ENCODE measurements at regions not wholly inside any gene's neighbourhood (a gene's known extent, or its start where the extent isn't known, plus 50 kb on each side); places are given as distances from the start of the nearest gene placed in this dataset.
"Not testable (repeated sequence)": the region's sequence is repeated elsewhere in the genome, so short reads cannot be mapped to it uniquely, and the experiment has no call there.

DNA sequence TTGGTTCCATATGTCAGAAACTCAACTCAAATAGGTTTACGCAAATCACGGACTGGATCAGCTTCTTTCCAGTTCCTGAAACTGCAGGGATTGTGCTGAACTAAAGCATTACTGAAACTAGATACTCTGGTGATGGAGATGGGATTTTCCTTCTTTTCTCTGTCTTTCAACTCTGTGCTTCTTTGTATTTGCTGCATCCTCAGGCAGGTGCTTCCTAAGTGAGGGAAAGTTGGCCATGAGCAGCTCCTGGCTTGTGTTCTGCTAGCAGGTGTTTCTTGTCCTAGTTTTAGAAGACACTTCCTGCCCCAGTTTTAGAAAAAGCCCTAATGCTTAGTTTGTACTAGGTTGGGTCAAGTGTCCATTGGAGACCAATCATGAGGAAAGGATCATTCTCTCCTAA lies 86.7 kb upstream of the USP24 start:
- DNase-seq: no peak

- DNase-seq: no peak
These were observed 85.8 kb upstream of the USP24 start for GRCh38 chr1:55300975-55301374.

DNA sequence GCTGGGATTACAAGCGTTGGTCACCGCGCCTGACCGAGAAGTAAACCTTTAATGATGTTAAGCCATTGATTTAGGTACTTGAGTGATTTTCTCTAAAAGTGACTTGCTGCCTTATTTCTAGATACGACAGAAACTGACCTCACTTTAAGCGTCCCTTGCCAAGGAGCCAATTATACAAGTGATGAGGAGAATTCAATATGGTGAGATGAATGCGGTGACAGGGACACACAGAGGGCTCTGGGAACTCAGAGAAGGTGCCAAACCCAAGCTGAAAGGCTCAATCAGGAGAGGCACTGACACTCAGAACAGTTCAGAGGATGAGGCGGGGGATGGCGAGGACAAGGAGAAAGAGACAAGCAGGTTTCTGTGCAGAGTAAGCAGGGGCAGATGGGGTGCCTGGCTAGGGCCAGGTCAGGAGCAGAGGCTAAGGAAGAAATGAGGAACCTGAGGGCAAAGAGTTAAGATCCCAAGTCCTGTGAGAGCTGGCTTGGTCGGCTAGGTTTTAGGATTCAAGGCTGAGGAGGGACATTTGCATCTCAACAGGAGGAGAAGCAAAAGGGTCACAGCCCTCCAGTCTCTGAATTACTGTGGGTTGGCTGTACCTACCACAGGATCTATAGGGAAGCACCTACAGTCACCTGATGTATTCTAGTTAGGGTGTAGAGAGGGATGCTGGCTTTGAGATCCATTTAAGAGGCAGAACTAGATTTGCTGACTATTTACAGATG lies 83.2 kb upstream of the USP24 start:
- DNase-seq: no peak

- not testable (repeated sequence) for DNase-seq
These were observed 81.1 kb upstream of the USP24 start for GRCh38 chr1:55296247-55296646.

- no peak for DNase-seq
These were observed 74.5 kb upstream of the USP24 start for GRCh38 chr1:55289614-55290013.

GRCh38 chr1:55289042-55289441 lies 73.9 kb upstream of the USP24 start:
- DNase-seq: no peak

DNA sequence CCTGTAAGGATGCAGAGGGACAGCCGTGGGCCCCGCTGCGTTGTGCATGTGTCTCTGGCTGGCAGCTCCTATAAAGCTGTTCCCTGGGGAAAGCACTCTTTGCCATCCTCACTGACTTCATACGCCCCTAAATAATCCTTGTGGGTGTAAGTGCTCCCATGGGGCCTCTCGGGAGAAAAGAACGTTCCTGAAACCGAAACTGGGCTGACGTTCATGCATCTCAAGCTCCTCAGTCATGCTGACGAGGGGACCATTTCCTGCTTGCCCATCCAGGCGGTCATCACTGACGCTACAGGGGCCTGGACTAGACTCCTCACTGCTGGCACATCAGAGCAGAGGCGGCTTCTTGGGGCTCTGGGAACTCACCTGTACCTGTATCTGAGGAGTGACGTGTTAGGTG lies 73.1 kb upstream of the USP24 start:
- no peak for DNase-seq

DNA sequence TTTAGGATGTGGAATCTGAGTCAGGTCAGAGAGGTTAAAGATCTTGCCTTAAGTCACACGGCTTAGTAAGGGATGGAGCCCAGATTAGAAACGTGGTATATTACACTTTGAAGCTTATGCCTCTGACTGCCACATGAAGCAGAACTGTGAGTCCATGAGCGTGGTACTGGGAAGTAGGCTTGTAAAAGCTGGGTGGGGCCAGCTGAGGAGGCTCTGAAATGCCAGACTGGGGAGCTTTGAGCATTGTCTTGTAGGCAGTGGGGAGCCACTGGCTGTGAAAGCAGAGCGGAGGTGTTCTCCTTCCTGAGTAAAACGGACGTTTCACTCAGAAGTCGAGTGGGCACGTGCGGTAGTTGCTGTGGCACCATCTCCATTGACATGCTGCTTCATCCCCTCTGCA lies 72.6 kb upstream of the USP24 start:
- DNase-seq: no peak

DNA sequence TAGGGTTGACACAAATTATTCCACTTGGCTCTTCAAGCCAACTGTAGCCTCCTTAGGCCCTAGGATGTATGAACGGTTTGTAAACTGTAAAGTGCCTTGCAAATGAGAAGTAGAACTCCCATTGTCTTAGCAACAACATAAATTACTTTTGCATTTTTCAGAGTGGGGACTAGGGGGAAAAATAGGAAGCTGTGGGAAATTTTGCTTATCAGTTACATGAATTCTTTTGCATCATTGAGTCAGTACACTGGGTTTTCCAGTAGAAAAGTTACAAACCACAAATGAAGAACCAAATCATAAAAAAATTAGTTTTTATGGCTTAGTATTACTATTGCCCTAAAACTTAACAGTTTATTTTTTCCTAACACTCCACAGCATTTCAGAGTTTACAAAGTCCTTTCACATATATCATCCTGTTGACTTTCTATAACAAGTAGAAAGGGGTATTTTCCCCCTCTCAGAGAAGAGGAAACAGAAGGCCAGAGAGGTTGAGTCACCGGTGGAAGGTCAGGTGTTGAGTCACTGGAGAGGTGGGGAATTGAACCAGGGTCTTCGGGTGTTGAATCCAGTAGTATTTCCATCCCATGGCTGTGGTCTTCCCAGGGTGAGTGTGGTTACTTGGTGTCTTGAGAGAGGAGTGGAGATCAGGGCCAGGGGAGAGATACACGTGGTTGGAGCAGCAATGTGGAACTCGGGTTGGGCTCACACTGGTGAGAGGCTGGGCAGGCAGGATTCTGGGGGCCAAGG lies 71.9 kb upstream of the USP24 start:
- no peak for DNase-seq

GRCh38 chr1:55285834-55286233 lies 70.7 kb upstream of the USP24 start:
- DNase-seq: no peak

DNA sequence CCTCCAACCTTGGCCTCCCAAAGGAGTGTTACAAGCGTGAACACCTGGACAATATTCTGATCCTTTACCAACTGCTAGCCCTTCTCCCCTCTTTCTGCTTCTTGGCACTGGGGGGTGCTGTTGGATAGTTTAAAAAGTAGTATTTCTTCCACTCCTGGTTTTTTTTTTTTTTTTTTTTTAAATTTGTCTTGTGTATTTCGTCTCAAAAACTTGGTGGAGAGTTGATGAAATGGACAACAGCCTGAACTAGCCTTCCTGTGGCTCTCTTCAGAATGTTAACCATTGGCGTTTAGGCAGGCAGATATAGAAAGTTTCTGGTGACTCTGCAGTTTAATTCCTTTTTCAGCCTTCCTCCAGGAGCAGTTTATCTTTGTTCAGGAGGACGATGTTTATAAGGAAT lies 69.7 kb upstream of the USP24 start:
- no peak for DNase-seq

GRCh38 chr1:55282058-55282457 lies 66.9 kb upstream of the USP24 start:
- DNase-seq: no peak

DNA sequence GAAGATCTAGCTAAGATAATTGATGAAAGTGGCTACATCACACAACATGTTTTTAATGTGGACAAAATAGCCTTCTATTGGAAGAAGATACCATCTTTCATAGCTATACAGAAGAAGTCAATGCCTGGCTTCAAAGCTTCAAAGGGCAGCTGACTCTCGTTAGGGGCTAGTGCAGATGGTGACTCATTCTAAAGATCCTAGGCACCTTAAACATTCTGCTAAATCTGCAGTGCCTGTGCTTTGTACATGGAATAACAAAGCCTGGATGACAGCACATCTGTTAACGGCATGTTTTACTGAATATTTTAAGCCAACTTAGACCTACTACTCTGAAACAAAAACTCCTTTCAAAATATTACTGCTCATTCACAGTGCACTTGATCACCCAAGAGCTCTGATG lies 65.6 kb upstream of the USP24 start:
- no peak for DNase-seq

DNA sequence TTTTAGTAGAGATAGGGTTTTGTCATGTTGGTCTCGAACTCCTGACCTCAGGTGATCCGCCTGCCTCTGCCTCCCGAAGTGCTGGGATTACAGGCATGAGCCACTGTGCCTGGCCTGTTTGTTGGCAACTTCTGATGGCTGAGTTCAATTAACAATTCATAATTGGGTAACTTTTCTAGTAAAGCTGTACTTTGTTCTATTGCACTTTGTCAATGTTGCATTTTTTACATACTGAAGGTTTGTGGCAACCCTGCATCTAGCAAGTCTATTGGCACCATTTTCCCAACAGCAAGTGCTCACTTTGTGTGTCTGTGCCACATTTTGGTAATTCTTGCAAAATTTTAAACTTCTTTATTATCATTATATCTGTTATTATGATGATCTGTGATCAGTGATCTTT lies 64.5 kb upstream of the USP24 start:
- DNase-seq: no peak

DNA sequence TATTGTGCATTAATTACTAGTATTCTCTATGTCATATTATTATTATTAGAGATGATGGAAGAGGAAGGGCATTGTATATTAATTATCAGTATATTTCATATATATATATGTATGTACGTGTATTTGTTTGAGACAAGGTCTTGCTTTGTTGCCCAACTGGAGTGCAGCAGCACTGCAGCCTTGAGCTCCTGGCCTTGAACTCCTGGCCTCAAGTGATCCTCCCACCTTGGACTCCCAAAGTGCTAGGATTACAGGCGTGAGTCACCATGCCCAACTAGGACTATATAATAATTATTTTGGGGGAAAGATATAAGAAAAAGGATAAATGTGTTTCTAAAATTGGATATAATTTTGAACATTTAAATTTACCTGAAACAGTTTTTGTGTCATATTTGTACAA lies 63.2 kb upstream of the USP24 start:
- no peak for DNase-seq

DNA sequence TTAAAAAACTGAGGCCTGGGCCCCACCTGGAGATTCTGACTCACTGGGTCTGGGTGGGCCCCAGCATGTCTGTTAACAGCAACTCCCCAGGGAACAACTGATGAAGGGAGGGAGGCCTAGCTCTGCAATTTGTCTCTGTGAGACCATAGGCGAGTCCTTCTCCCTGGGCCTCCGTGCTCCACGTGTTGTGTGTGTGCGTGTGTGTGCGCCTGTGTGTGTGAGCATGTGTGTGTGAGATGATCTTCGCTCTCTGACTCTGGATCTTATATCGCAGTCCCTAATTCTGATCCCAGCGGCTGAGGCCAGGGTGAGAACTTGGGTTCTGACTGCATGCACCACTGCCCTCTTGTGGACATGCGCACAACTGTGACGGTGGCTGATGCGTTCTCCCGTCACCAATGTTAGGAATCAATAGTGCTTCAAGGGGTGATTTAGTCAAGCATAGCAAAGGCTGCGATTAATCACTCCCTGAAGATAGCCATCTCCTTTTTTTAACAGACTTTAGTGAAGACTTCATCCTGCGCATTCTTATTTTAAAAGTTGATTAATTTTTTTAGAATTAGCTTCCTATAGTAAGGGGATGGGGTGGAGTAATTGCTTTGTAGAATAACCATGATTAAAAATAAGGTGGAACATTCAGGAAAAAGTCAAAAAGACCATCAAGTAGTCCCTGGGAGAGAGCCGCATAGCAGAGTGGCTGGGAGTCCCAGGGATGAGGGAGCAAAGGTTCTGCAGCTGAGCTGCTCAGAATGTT lies 62.4 kb upstream of the USP24 start:
- peak; percentile 28 for DNase-seq

DNA sequence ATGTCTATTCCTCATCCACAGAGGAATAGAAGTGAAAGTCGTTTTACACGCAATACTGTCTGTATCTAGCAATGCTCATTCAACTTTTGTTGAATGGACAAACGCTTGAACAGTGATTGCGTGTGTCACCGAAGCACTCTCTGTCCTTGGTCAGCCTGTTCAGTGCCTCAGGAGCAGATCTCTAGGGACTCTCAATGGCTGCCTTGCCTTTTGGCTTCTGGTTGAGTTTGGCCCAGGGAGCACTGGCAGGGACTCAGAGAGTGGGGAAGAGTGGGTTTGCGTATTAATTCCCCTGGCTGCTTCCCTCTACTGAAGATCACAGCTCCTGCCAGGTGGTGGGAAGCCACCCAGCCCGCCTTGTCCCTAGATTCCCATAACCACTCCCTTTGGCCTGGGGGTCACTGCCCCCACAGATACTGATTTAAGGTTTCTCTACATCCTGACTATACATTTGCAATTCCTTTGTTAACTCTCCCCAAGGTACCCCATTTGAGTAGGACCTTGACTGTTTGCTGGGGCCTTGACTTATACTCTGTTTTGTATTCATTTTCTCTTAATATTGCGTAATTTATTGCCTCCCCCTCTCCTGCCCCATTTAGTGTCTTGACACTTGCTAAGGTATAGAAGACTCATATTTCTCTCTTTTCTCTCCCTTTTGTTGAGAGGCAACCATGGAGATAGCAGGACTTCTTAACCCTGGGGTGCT lies 61.7 kb upstream of the USP24 start:
- no peak for DNase-seq

DNA sequence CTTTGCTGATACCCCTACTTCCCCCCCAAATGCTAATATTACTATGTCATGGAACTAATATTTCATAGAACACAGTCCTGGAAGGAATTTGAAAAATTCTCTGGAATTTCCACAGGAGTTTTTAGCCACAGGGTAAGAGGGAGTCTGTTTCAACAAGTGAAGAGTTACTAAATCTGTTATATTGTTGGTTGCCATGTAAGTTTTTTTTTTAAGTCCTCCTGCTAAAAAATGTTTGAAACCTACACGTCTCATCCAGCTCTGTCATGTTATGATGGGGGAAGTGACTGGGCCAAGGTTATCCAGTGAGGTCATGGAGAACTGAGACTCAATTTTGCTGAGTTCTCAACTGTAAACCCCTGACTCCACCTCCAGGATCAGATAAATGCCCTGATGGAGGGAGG lies 60.8 kb upstream of the USP24 start:
- DNase-seq: no peak

DNA sequence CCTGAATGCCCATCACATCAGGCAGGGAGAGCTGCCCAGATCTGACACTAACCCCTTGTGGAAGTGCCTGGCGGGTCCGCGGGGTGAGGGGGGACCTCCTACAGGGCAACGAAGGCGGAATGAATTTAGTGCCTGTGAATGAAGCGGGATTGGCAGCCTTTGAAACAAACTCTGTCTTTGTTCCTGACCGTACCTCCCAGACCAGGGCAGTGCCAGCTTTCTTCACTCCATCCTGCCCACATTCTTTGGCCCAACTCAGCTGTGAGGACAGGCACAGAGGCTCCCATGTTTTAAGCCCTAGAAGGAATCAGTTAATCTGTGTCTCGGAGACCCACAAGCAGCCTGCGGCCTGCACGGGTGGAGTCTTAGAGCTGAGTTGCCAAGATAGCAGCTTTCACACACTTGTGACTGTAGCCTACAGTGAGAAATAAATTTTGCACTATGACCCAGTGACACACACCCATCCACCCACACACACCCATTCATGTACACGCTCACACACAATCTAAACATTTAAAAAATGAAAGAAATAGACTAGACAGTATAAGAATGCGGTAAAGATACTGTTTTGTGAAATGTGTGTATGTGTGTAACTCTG lies 60.1 kb upstream of the USP24 start:
- no peak for DNase-seq

DNA sequence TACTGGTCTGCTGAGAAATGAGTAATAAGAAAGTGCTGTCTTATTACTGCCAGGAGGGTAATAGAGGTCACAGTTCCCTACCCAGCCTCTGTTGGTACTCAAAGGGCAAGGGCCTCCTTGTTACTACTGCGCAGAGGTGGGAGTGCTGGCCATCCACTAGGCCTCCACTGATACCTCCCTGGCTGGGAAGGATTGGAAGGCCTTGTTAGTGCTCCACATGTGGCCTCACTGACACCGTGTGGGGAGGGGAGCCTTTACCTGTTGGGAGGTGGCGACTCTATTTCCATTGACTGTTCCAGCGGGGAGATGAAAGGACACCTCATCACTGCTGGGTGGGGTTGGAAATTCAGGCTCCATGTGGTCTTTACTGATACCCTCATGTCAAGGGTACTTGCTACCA lies 57.8 kb upstream of the USP24 start:
- no peak for DNase-seq
